ENCODE measurements at regions not wholly inside any gene's neighbourhood (a gene's known extent, or its start where the extent isn't known, plus 50 kb on each side); places are given as distances from the start of the nearest gene placed in this dataset.

DNA sequence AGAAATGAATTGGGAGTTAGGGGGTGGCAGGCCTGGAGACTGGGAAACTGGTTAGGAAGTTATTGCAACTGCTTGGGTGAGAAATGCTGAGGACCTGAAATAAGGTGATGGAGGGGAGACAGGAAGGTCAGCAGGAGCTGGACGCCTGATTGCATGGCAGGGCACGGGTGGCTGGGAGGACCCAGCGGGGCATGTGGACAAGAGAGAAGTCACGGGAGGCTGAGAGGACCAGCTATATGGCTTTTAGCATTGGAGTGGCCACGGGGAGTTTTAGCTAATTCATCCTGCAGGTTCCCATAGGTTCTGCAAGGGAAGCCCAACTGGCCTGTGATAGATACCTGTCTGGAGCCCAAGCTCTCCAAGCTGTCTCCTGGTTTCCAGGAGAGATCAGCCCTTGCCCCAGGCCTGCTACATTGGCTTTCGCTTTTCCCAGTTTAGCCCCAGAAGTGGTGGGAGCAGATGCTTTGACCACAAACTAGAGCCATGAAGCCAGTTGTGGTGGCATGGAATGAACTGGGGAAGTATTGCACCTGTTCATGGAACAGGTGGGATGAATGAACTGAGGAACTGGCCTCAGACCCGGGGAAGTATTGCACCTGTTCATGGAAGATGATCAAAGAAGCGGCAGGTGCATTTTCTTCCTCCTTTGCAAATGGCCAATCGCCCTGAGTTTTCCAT is 93.6 kb upstream of the TAF1B start:
- Histone ChIP-seq H3K4me3 (replicated peaks in 1 of 2; ENCODE audit: low read depth in 1 of 2, low read length in 2 of 2) (no peak overlapping the region), H3K27me3 (ENCODE audit: insufficient read depth, low read length) (no peaks in the 10 kb centered on the region), H3K9ac (ENCODE audit: low read length) (no peak overlapping the region), H3K9me2 (ENCODE audit: insufficient read depth) (no peaks in the 10 kb centered on the region), H4K20me1 (ENCODE audit: insufficient read depth) (no peaks in the 10 kb centered on the region), H3K36me3 (ENCODE audit: control insufficient read depth in 1 of 2, insufficient read depth in 2 of 2, low read length in 2 of 2) (no peaks in the 10 kb centered on the region), H3K4me2 (ENCODE audit: low read length) (no peak overlapping the region), H3K27ac (ENCODE audit: low read depth, low read length) (no peak overlapping the region), H2AFZ (ENCODE audit: low read depth, low read length, poor library complexity, severe bottlenecking) (no peak overlapping the region), H3K79me2 (ENCODE audit: insufficient read depth, low read length) (no peaks in the 10 kb centered on the region), H3K4me1 (ENCODE audit: control insufficient read depth in 1 of 2, insufficient read depth in 2 of 2, low read length in 2 of 2) (peaks cover 26 to 50% of the 10 kb centered on the region in 2 experiments), H3K9me3 (ENCODE audit: control insufficient read depth in 1 of 2, insufficient read depth in 1 of 2, low read depth in 1 of 2, low read length in 2 of 2) (no peaks in the 10 kb centered on the region)
- DNase-seq (ENCODE audit: low read depth, low spot score), result no peak
- BruUV-seq (replicated peaks), result no TSS peak
- ChIA-PET CTCF (no interaction called here), POLR2A (no interaction called here), RAD21 (ENCODE audit: low non-redundant PET in 1 of 2, low total read pairs in 2 of 2, uncharacterized antibody in 2 of 2, unreplicated experiment in 2 of 2) (no interaction called here)
- TF ChIP-seq POLR2AphosphoS5 (IDR thresholded peaks at IDR 0.05; ENCODE audit: low read depth, low read length) (no peak), CEBPB (IDR thresholded peaks at IDR 0.05; ENCODE audit: low read depth) (no peak), EZH2phosphoT487 (IDR thresholded peaks at IDR 0.05; ENCODE audit: borderline replicate concordance) (no peak), TCF7L2 (IDR thresholded peaks at IDR 0.05; ENCODE audit: borderline replicate concordance, extremely low read depth, insufficient read depth, insufficient read length) (no peak), CBX3 (IDR thresholded peaks at IDR 0.05; ENCODE audit: low read depth) (no peak), SIN3A (IDR thresholded peaks at IDR 0.05; ENCODE audit: low read depth) (no peak), YY1 (IDR thresholded peaks at IDR 0.05; ENCODE audit: extremely low read depth, insufficient replicate concordance, low read depth, low read length) (no peak), SP1 (IDR thresholded peaks at IDR 0.05; ENCODE audit: low read depth) (no peak), EGR1 (IDR thresholded peaks at IDR 0.05; ENCODE audit: low read depth) (no peak), ZFX (IDR thresholded peaks at IDR 0.05) (no peak), EZH2 (IDR thresholded peaks at IDR 0.05) (no peak), ZNF274 (IDR thresholded peaks at IDR 0.05; ENCODE audit: low read depth, low read length) (no peak), SRF (IDR thresholded peaks at IDR 0.05; ENCODE audit: low read depth) (no peak)
- TF ChIP-seq, protein P1, sequence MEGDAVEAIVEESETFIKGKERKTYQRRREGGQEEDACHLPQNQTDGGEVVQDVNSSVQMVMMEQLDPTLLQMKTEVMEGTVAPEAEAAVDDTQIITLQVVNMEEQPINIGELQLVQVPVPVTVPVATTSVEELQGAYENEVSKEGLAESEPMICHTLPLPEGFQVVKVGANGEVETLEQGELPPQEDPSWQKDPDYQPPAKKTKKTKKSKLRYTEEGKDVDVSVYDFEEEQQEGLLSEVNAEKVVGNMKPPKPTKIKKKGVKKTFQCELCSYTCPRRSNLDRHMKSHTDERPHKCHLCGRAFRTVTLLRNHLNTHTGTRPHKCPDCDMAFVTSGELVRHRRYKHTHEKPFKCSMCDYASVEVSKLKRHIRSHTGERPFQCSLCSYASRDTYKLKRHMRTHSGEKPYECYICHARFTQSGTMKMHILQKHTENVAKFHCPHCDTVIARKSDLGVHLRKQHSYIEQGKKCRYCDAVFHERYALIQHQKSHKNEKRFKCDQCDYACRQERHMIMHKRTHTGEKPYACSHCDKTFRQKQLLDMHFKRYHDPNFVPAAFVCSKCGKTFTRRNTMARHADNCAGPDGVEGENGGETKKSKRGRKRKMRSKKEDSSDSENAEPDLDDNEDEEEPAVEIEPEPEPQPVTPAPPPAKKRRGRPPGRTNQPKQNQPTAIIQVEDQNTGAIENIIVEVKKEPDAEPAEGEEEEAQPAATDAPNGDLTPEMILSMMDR (IDR thresholded peaks at IDR 0.05 in 2 of 3, conservative IDR thresholded peaks at IDR 0.05 in 1 of 3; ENCODE audit: borderline replicate concordance in 1 of 3, insufficient read depth in 1 of 3, low read depth in 2 of 3, low read length in 2 of 3), result no peak
- TF ChIP-seq, protein P2, sequence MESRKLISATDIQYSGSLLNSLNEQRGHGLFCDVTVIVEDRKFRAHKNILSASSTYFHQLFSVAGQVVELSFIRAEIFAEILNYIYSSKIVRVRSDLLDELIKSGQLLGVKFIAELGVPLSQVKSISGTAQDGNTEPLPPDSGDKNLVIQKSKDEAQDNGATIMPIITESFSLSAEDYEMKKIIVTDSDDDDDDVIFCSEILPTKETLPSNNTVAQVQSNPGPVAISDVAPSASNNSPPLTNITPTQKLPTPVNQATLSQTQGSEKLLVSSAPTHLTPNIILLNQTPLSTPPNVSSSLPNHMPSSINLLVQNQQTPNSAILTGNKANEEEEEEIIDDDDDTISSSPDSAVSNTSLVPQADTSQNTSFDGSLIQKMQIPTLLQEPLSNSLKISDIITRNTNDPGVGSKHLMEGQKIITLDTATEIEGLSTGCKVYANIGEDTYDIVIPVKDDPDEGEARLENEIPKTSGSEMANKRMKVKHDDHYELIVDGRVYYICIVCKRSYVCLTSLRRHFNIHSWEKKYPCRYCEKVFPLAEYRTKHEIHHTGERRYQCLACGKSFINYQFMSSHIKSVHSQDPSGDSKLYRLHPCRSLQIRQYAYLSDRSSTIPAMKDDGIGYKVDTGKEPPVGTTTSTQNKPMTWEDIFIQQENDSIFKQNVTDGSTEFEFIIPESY (IDR thresholded peaks at IDR 0.05; ENCODE audit: extremely low read depth, insufficient replicate concordance, low read length), result no peak
- TF ChIP-seq, protein P3, sequence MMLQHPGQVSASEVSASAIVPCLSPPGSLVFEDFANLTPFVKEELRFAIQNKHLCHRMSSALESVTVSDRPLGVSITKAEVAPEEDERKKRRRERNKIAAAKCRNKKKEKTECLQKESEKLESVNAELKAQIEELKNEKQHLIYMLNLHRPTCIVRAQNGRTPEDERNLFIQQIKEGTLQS (IDR thresholded peaks at IDR 0.05), result no peak
- intact Hi-C loops (cut with micrococcal nuclease), result loop anchor here (5.0 kb wide), 2 partner anchors 117 to 192 kb away; partner anchors contain the start of genes ADAM17 and YWHAQ
- ATAC-seq, result no peak

Measured in HCT116 (cell line).